ENCODE measurements at regions not wholly inside any gene's neighbourhood (a gene's known extent, or its start where the extent isn't known, plus 50 kb on each side); places are given as distances from the start of the nearest gene placed in this dataset.

DNA sequence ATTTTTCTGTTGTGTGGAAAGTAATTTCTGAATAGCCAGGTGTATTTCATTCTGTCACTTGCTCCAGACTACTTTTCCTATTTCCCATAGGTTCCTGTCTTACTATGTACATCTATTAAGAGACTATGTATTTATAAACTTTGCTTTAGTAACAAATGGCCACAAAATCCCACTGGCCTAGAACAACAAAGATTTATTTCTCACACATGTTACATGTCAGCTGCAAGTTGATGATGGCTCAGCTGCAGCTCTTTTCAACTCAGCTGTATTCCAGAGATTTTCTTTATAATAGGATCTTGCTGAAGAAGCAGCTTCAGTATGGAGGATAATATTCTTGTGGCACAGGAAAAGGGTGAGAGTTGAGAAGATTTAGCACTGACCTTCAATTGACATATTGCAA is 539.6 kb upstream of the LRRC4C start:
- TF ChIP-seq, protein P1, sequence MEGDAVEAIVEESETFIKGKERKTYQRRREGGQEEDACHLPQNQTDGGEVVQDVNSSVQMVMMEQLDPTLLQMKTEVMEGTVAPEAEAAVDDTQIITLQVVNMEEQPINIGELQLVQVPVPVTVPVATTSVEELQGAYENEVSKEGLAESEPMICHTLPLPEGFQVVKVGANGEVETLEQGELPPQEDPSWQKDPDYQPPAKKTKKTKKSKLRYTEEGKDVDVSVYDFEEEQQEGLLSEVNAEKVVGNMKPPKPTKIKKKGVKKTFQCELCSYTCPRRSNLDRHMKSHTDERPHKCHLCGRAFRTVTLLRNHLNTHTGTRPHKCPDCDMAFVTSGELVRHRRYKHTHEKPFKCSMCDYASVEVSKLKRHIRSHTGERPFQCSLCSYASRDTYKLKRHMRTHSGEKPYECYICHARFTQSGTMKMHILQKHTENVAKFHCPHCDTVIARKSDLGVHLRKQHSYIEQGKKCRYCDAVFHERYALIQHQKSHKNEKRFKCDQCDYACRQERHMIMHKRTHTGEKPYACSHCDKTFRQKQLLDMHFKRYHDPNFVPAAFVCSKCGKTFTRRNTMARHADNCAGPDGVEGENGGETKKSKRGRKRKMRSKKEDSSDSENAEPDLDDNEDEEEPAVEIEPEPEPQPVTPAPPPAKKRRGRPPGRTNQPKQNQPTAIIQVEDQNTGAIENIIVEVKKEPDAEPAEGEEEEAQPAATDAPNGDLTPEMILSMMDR (IDR thresholded peaks at IDR 0.05; ENCODE audit: unreplicated experiment): no peak
- BruUV-seq (replicated peaks): no TSS peak
- H3K27ac Mint-ChIP-seq (ENCODE audit: unreplicated experiment): no peak overlapping the region
- H3K4me3 Mint-ChIP-seq (ENCODE audit: low read depth, unreplicated experiment): no peak overlapping the region
- DNase-seq: no peak
- H3K36me3 Mint-ChIP-seq (ENCODE audit: insufficient read depth, unreplicated experiment): no peaks in the 10 kb centered on the region
- peaks cover 8% of the 10 kb centered on the region for H3K9me3 Mint-ChIP-seq (ENCODE audit: low read depth, unreplicated experiment)
- CTCF ChIA-PET: no interaction called here
- intact Hi-C loops (cut with micrococcal nuclease; ENCODE audit: unreplicated experiment): no loop called here
- no peaks in the 10 kb centered on the region for H3K4me1 Mint-ChIP-seq (ENCODE audit: low read depth, unreplicated experiment)
- H3K27me3 Mint-ChIP-seq (ENCODE audit: unreplicated experiment): no peaks in the 10 kb centered on the region

DNA sequence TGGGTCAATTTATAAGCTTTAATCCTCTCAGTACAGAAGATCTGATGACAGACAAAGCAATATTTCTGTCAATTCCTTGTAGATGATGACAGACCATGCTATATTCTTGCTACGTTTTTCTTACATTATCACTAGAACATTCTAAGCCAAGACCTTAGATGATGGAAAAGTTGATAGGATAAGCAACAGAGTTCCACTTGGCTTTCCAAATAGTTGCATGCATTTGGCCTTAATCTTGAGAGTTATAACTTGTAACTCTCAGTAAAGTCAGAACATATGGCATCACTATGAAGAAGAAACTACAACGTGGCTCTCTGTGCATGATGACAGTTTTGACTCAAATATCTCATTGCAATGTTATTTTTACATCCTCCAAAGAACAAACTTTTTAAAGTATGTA is 544.3 kb upstream of the LRRC4C start:
- peaks cover 5% of the 10 kb centered on the region for H3K9me3 Mint-ChIP-seq (ENCODE audit: low read depth, unreplicated experiment)
- intact Hi-C loops (cut with micrococcal nuclease; ENCODE audit: unreplicated experiment): no loop called here
- no peak overlapping the region for H3K4me3 Mint-ChIP-seq (ENCODE audit: low read depth, unreplicated experiment)
- no peaks in the 10 kb centered on the region for H3K36me3 Mint-ChIP-seq (ENCODE audit: insufficient read depth, unreplicated experiment)
- DNase-seq: no peak
- H3K27me3 Mint-ChIP-seq (ENCODE audit: unreplicated experiment): no peaks in the 10 kb centered on the region
- H3K4me1 Mint-ChIP-seq (ENCODE audit: low read depth, unreplicated experiment): no peaks in the 10 kb centered on the region
- no TSS peak for BruUV-seq (replicated peaks)
- TF ChIP-seq, protein P1 (IDR thresholded peaks at IDR 0.05; ENCODE audit: unreplicated experiment): no peak
- CTCF ChIA-PET: no interaction called here
- no peak overlapping the region for H3K27ac Mint-ChIP-seq (ENCODE audit: unreplicated experiment)

DNA sequence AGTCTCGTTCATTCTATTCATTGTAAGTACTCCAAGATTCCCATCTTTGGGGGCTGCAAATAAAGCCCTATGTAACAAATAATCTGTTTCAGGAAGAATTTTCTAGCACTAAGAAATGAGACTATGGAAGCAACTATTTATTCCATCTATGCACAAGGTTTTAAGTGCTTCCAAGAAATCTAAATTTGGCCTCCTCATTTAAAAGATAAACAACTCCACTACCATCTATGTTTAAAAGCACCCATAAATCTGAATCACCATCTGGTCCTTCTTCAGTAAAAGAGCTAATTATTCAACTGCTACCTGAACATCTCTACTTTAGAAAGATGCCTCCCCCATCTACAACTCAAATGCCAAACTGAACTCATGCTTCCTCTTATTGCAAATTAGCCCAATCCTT is 547.3 kb upstream of the LRRC4C start:
- intact Hi-C loops (cut with micrococcal nuclease; ENCODE audit: unreplicated experiment): no loop called here
- no peak overlapping the region for H3K4me3 Mint-ChIP-seq (ENCODE audit: low read depth, unreplicated experiment)
- H3K9me3 Mint-ChIP-seq (ENCODE audit: low read depth, unreplicated experiment): peaks cover 15% of the 10 kb centered on the region
- no peak overlapping the region for H3K27ac Mint-ChIP-seq (ENCODE audit: unreplicated experiment)
- H3K36me3 Mint-ChIP-seq (ENCODE audit: insufficient read depth, unreplicated experiment): no peaks in the 10 kb centered on the region
- DNase-seq: no peak
- CTCF ChIA-PET: no interaction called here
- no TSS peak for BruUV-seq (replicated peaks)
- no peaks in the 10 kb centered on the region for H3K4me1 Mint-ChIP-seq (ENCODE audit: low read depth, unreplicated experiment)
- TF ChIP-seq, protein P1 (IDR thresholded peaks at IDR 0.05; ENCODE audit: unreplicated experiment): no peak
- H3K27me3 Mint-ChIP-seq (ENCODE audit: unreplicated experiment): no peaks in the 10 kb centered on the region

DNA sequence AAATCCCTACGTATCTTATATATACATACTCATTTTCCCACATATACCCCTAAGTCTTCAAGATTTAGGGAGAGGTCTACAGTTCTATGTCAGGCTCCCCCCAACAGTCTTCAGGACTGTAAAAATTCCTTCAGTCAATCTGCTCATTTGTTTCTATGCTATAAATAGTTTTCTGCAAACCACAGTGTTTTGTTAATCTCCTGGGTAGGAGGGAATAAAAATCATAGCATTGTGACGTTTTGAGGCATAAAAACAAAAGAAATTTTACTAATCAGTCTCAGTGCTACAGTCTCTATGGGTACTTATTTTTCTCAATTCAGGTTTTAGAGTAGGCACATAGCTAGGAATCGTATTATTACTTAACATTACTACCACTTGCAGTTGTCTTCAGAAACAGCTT is 552.8 kb upstream of the LRRC4C start:
- CTCF ChIA-PET: no interaction called here
- H3K27me3 Mint-ChIP-seq (ENCODE audit: unreplicated experiment): no peaks in the 10 kb centered on the region
- no peak overlapping the region for H3K27ac Mint-ChIP-seq (ENCODE audit: unreplicated experiment)
- H3K4me3 Mint-ChIP-seq (ENCODE audit: low read depth, unreplicated experiment): no peak overlapping the region
- TF ChIP-seq, protein P1 (IDR thresholded peaks at IDR 0.05; ENCODE audit: unreplicated experiment): no peak
- no peaks in the 10 kb centered on the region for H3K4me1 Mint-ChIP-seq (ENCODE audit: low read depth, unreplicated experiment)
- no peak for DNase-seq
- H3K9me3 Mint-ChIP-seq (ENCODE audit: low read depth, unreplicated experiment): peaks cover 15% of the 10 kb centered on the region
- H3K36me3 Mint-ChIP-seq (ENCODE audit: insufficient read depth, unreplicated experiment): no peaks in the 10 kb centered on the region
- intact Hi-C loops (cut with micrococcal nuclease; ENCODE audit: unreplicated experiment): no loop called here
- BruUV-seq (replicated peaks): no TSS peak
